Breast epithelium (tissue), 3 donors: ENCODE measurements at regions not wholly inside any gene's neighbourhood (a gene's known extent, or its start where the extent isn't known, plus 50 kb on each side); places are given as distances from the start of the nearest gene placed in this dataset.

Experiments used
- POLR2A ChIP-seq: fragments of 450-650 bp; IDR thresholded peaks from one replicate; pipeline ENCODE4 v1.6.1; 2016; ENCODE audit warnings: antibody characterized with exemption, mild to moderate bottlenecking, moderate library complexity
- TF ChIP-seq, protein P1 (sequence below), 3 donors: fragments of 450-650 bp; IDR thresholded peaks; one replicate each; pipeline ENCODE4 v1.5.1; 2016 to 2017; ENCODE audit warnings: antibody characterized with exemption in 3 of 3, mild to moderate bottlenecking in 3 of 3, moderate library complexity in 3 of 3

DNA sequence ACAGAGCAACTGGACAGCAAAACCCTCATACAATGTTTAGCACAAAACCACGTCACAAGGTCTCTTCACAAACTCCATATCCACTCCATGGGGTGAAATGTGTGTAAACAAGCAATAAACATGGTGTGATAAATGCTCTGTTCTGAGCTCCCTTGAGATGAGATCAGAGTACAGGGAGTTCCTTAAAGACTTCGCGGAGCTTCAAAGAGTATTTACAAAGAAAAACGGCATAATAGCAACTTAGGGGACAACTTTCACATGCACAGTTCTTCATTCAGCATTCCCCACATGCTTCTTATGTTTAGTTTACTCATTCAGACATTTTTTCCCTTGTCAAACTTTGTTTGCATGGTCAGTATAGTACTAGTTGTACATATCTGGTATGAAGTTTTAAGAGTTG, 52.5 kb upstream of the SUCLG2 start:
- TF ChIP-seq, protein P1, sequence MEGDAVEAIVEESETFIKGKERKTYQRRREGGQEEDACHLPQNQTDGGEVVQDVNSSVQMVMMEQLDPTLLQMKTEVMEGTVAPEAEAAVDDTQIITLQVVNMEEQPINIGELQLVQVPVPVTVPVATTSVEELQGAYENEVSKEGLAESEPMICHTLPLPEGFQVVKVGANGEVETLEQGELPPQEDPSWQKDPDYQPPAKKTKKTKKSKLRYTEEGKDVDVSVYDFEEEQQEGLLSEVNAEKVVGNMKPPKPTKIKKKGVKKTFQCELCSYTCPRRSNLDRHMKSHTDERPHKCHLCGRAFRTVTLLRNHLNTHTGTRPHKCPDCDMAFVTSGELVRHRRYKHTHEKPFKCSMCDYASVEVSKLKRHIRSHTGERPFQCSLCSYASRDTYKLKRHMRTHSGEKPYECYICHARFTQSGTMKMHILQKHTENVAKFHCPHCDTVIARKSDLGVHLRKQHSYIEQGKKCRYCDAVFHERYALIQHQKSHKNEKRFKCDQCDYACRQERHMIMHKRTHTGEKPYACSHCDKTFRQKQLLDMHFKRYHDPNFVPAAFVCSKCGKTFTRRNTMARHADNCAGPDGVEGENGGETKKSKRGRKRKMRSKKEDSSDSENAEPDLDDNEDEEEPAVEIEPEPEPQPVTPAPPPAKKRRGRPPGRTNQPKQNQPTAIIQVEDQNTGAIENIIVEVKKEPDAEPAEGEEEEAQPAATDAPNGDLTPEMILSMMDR (IDR thresholded peaks at IDR 0.05), result no peak
- no peak for TF ChIP-seq POLR2A
